Kidney (tissue), 13 donors: ENCODE measurements at regions not wholly inside any gene's neighbourhood (a gene's known extent, or its start where the extent isn't known, plus 50 kb on each side); places are given as distances from the start of the nearest gene placed in this dataset.

Experiments used
- DNase-seq, 5 donors: peaks; one replicate each; pipeline ENCODE4 v3.0.0-alpha.2; 2013 to 2020
- FAIRE-seq: peaks from 2 replicates; lab custom pipeline; 2012; peaks lifted over from hg19 to GRCh38; lab: Jason Lieb, UNC
- H3K27ac ChIP-seq, 2 donors: one replicate each; pipeline ENCODE4 v1.7.0; 2013; ENCODE audit warnings: low read depth in 2 of 2, low read length in 2 of 2, inconsistent platforms in 1 of 2
- H3K27me3 ChIP-seq: one replicate; pipeline ENCODE4 v1.7.1; 2013; ENCODE audit warnings: low read length, inconsistent platforms; ENCODE audit not compliant: control insufficient read depth, insufficient read depth
- H3K36me3 ChIP-seq, 3 donors: one replicate each; pipeline versions ENCODE4 v1.7.0 to v1.7.1; 2013; ENCODE audit warnings: low read length in 3 of 3, control low read depth in 1 of 3, inconsistent platforms in 1 of 3; ENCODE audit not compliant: insufficient read depth in 3 of 3, control insufficient read depth in 2 of 3
- H3K4me1 ChIP-seq, 3 donors: one replicate each; pipeline versions ENCODE4 v1.7.0 to v1.7.1; 2013; ENCODE audit warnings: low read length in 3 of 3, inconsistent platforms in 1 of 3, low read depth in 1 of 3; ENCODE audit not compliant: control insufficient read depth in 2 of 3, insufficient read depth in 2 of 3
- H3K4me3 ChIP-seq, 3 donors: one replicate each; pipeline versions ENCODE4 v1.7.0 to v1.8.1; 2013; ENCODE audit warnings: low read length in 3 of 3, control low read depth in 1 of 3, inconsistent platforms in 1 of 3
- H3K9ac ChIP-seq, 3 donors: one replicate each; pipeline versions ENCODE4 v1.7.0 to v1.7.1; 2013; ENCODE audit warnings: low read length in 3 of 3, control low read depth in 1 of 3, inconsistent platforms in 1 of 3
- H3K9me3 ChIP-seq, 3 donors: one replicate each; pipeline versions ENCODE4 v1.7.0 to v1.7.1; 2013; ENCODE audit warnings: low read length in 3 of 3, control low read depth in 1 of 3, inconsistent platforms in 1 of 3; ENCODE audit not compliant: control insufficient read depth in 2 of 3, insufficient read depth in 1 of 3
- intact Hi-C: fragments of 100-400 bp; cut with DNase I; formaldehyde crosslinking; loops from one replicate; pipeline ENCODE4 v1.11.1; 2022
- TF ChIP-seq, protein P1 (sequence below): IDR thresholded peaks from 3 replicates; pipeline ENCODE4 v1.5.1; 2012; ENCODE audit warnings: mild to moderate bottlenecking, moderate library complexity, borderline replicate concordance; ENCODE audit not compliant: insufficient read depth; ENCODE audit errors: extremely low read depth
- donor health status: control.
- donor health status: control.
- donor health status: control.
- donor health status: control.
- donor health status: control.
- donor health status: DM: yes; HTN: yes; CAD: no.
- donor health status: Normal renal cell carcinoma (clear cell type).

DNA sequence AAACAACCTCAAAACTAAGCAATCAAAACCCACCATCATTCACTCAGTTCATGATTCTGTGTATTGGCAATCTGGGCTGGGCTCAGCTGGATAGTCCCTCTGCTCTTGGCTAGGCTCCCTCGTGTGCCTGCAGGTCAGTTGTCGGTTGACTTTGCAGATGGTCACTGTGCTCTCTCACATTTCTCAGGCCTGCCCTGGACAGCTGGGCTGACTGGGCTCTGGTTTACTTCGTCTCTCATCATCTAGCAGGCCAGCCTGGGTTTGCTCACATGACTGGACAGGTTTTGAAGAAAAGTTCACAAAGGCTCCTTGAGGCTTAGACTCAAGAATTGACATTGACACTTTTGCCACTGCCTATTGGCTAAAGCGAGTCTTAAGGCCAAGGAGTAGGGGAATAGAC, 105.0 kb upstream of the CTNNB1 start:
- no peak overlapping the region for H3K4me3 ChIP-seq
- no peaks in the 10 kb centered on the region for H3K4me1 ChIP-seq
- H3K27ac ChIP-seq, result no peak overlapping the region
- intact Hi-C loops, result no loop called here
- TF ChIP-seq, protein P1, sequence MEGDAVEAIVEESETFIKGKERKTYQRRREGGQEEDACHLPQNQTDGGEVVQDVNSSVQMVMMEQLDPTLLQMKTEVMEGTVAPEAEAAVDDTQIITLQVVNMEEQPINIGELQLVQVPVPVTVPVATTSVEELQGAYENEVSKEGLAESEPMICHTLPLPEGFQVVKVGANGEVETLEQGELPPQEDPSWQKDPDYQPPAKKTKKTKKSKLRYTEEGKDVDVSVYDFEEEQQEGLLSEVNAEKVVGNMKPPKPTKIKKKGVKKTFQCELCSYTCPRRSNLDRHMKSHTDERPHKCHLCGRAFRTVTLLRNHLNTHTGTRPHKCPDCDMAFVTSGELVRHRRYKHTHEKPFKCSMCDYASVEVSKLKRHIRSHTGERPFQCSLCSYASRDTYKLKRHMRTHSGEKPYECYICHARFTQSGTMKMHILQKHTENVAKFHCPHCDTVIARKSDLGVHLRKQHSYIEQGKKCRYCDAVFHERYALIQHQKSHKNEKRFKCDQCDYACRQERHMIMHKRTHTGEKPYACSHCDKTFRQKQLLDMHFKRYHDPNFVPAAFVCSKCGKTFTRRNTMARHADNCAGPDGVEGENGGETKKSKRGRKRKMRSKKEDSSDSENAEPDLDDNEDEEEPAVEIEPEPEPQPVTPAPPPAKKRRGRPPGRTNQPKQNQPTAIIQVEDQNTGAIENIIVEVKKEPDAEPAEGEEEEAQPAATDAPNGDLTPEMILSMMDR, result no peak
- H3K36me3 ChIP-seq, result no peaks in the 10 kb centered on the region
- H3K9me3 ChIP-seq, result no peaks in the 10 kb centered on the region
- DNase-seq (no peak), FAIRE-seq (no peak)
- H3K9ac ChIP-seq, result no peak overlapping the region
- H3K27me3 ChIP-seq, result no peaks in the 10 kb centered on the region

DNA sequence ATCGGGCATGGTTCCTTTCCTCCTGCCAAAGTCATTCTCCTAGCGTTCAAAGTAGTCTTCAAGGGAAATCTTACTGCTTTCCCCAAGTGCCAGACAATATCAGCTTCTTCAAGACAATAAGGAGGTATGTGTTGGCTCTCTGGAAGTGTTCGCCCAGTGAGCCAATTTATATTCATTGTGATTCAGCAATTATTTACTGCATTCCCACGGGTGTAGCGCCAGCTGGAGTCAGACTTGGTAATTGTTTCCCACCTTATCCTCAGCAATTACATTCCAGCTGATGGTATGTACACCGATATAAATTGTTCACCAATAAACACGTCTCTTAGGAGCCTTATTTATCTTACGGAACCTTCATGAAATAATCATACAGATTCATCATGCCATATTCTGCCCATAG, 103.6 kb upstream of the CTNNB1 start:
- Histone ChIP-seq H3K4me1 (no peaks in the 10 kb centered on the region), H3K27ac (no peak overlapping the region), H3K36me3 (no peaks in the 10 kb centered on the region), H3K4me3 (no peak overlapping the region), H3K9ac (no peak overlapping the region), H3K9me3 (no peaks in the 10 kb centered on the region), H3K27me3 (no peaks in the 10 kb centered on the region)
- no peak for FAIRE-seq
- TF ChIP-seq, protein P1, result peak; percentile 14
- peak in 2 of 5 donors; percentile 27 to 56 for DNase-seq
- intact Hi-C loops, result no loop called here

DNA sequence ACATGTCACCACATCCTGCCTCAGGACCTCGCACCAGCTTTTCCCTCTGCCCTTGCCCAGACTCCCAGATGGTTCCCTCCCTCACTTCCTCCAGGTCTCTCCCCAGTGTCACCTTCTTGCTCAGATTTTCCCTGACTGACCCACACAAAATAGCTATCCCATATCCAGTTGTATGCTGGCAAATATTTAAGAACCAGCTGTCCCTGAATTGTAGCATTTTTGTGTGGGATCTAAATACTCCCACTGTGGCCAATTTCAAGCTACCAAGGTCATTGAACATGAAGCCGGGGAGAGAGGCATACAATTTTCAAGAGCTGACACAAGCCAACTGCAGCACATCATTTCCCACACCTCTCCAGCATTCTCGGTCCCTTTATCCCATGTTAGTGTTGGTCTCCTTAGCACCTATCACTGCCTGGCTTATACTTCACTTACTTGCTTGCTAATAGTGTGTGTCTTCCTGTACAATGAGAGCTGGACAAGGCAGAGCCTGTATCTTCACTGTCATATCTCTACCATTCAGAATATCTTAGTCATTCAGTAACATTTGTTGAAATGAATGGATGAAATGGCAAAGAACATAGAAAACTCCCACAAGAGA, 101.3 kb upstream of the CTNNB1 start:
- DNase-seq, result no peak

More for the DNA sequence above, 101.3 kb upstream of the CTNNB1 start:
- Histone ChIP-seq H3K27me3 (no peaks in the 10 kb centered on the region), H3K27ac (no peak overlapping the region), H3K4me3 (no peak overlapping the region), H3K9me3 (no peaks in the 10 kb centered on the region), H3K9ac (no peak overlapping the region), H3K4me1 (no peaks in the 10 kb centered on the region), H3K36me3 (no peaks in the 10 kb centered on the region)
- no peak for FAIRE-seq
- intact Hi-C loops, result no loop called here
- TF ChIP-seq, protein P1, result no peak
